Keratinocyte (primary cell): ENCODE measurements at regions not wholly inside any gene's neighbourhood (a gene's known extent, or its start where the extent isn't known, plus 50 kb on each side); places are given as distances from the start of the nearest gene placed in this dataset.

Experiments
- DNase-seq: peaks from one replicate; pipeline ENCODE4 v3.0.0-alpha.2; 2011; ENCODE audit warnings: low read depth, missing footprints, low spot score
- FAIRE-seq: peaks from 2 replicates; lab custom pipeline; 2011; peaks lifted over from hg19 to GRCh38; lab: Jason Lieb, UNC
- H2AFZ ChIP-seq: 2 replicates; pipeline ENCODE4 v1.6.0; 2012; ENCODE audit warnings: low read length, control low read depth, inconsistent platforms; ENCODE audit not compliant: control insufficient read depth
- H3K27ac ChIP-seq: 2 replicates; pipeline ENCODE4 v1.5.1; 2011; ENCODE audit warnings: low read length; ENCODE audit not compliant: control insufficient read depth, insufficient read depth
- H3K27me3 ChIP-seq: 3 replicates; pipeline ENCODE4 v1.6.0; 2011; ENCODE audit warnings: low read length; ENCODE audit not compliant: control insufficient read depth, insufficient read depth; ENCODE audit errors: extremely low read depth
- H3K36me3 ChIP-seq, 2 experiments: 2 replicates in 1 of 2; 3 replicates in 1 of 2; pipeline ENCODE4 v1.5.1; 2011; ENCODE audit warnings: low read length in 2 of 2, mild to moderate bottlenecking in 1 of 2; ENCODE audit not compliant: control insufficient read depth in 2 of 2, insufficient read depth in 2 of 2; ENCODE audit errors: extremely low read depth in 1 of 2
- H3K4me1 ChIP-seq: 3 replicates; pipeline ENCODE4 v1.5.1; 2011; ENCODE audit warnings: low read length; ENCODE audit not compliant: control insufficient read depth, insufficient read depth; ENCODE audit errors: extremely low read depth
- H3K4me2 ChIP-seq: 3 replicates; pipeline ENCODE4 v1.6.0; 2011; ENCODE audit warnings: low read depth, low read length; ENCODE audit not compliant: control insufficient read depth, insufficient read depth; ENCODE audit errors: extremely low read depth
- H3K4me3 ChIP-seq, 3 experiments: fragments of 200-600 bp in 1 of 3; sonication (generic) in 1 of 3; 2 replicates in 2 of 3; 3 replicates in 1 of 3; pipeline ENCODE4 v1.5.1; 2011 to 2016; ENCODE audit warnings: low read length in 3 of 3, mild to moderate bottlenecking in 3 of 3, control low read depth in 2 of 3, inconsistent platforms in 1 of 3, low read depth in 1 of 3, mixed read lengths in 1 of 3, mixed run types in 1 of 3, moderate library complexity in 1 of 3; ENCODE audit not compliant: control insufficient read depth in 2 of 3, insufficient read depth in 2 of 3; ENCODE audit errors: extremely low read depth in 1 of 3
- H3K79me2 ChIP-seq: 2 replicates; pipeline ENCODE4 v1.6.0; 2012; ENCODE audit warnings: low read length; ENCODE audit not compliant: control insufficient read depth, insufficient read depth
- H3K9ac ChIP-seq: 3 replicates; pipeline ENCODE4 v1.6.0; 2011; ENCODE audit warnings: low read length; ENCODE audit not compliant: control insufficient read depth, insufficient read depth; ENCODE audit errors: extremely low read depth
- H3K9me1 ChIP-seq: 3 replicates; pipeline ENCODE4 v1.6.0; 2011; ENCODE audit warnings: low read length; ENCODE audit not compliant: control insufficient read depth, insufficient read depth; ENCODE audit errors: extremely low read depth
- H3K9me3 ChIP-seq: 2 replicates; pipeline ENCODE4 v1.5.1; 2012; ENCODE audit warnings: low read depth, low read length; ENCODE audit not compliant: control insufficient read depth
- H4K20me1 ChIP-seq: 3 replicates; pipeline ENCODE4 v1.6.0; 2011; ENCODE audit warnings: low read length; ENCODE audit not compliant: control insufficient read depth, insufficient read depth; ENCODE audit errors: extremely low read depth
- CTCF ChIP-seq, 3 experiments: IDR thresholded peaks in 1 of 3; conservative IDR thresholded peaks in 1 of 3; optimal IDR thresholded peaks in 1 of 3; 2 replicates in 2 of 3; 3 replicates in 1 of 3; pipeline versions ENCODE3 to v1.5.1; 2011; ENCODE audit warnings: low read length in 3 of 3, mild to moderate bottlenecking in 3 of 3, moderate library complexity in 2 of 3, control low read depth in 1 of 3, inconsistent platforms in 1 of 3; ENCODE audit not compliant: insufficient read depth in 2 of 3; ENCODE audit errors: extremely low read depth in 1 of 3
- EZH2 ChIP-seq: IDR thresholded peaks from one replicate; pipeline ENCODE4 v1.6.1; 2012; ENCODE audit warnings: inconsistent platforms, mild to moderate bottlenecking, low read length, moderate library complexity
- dilution Hi-C: fragments of 300-500 bp; cut with MboI; formaldehyde crosslinking; loops from one replicate; pipeline ENCODE4 v1.7.0; 2020; ENCODE audit warnings: low sequenced_read_pairs; ENCODE audit not compliant: extremely low pct_ligation_motif_present

- H3K9me1 ChIP-seq, result no peaks in the 10 kb centered on the region
- H3K4me1 ChIP-seq, result peaks cover 33% of the 10 kb centered on the region
- no peak for DNase-seq
- H3K9ac ChIP-seq, result no peak overlapping the region
- H4K20me1 ChIP-seq, result no peaks in the 10 kb centered on the region
- FAIRE-seq, result no peak
- TF ChIP-seq EZH2, result no peak
- no peak for TF ChIP-seq CTCF (optimal IDR thresholded peaks at IDR 0.05 in 1 of 3, IDR thresholded peaks at IDR 0.05 in 1 of 3, conservative IDR thresholded peaks at IDR 0.05 in 1 of 3; ENCODE audit: extremely low read depth in 1 of 3, insufficient read depth in 2 of 3, low read length in 3 of 3)
- H3K36me3 ChIP-seq, result no peaks in the 10 kb centered on the region
- dilution Hi-C loops, result no loop called here
- H3K27ac ChIP-seq, result no peak overlapping the region
- no peak overlapping the region for H3K4me2 ChIP-seq
- H3K27me3 ChIP-seq, result peaks cover 27% of the 10 kb centered on the region
- H3K79me2 ChIP-seq, result no peaks in the 10 kb centered on the region
- no peak overlapping the region for H2AFZ ChIP-seq
- H3K9me3 ChIP-seq, result no peaks in the 10 kb centered on the region
- H3K4me3 ChIP-seq, result no peak overlapping the region
Measured at GRCh38 chr18:76685402-76685801, 137.0 kb upstream of the ZNF236 start.

GRCh38 chr18:76684265-76684664 lies 138.1 kb upstream of the ZNF236 start:
- no peaks in the 10 kb centered on the region for H3K9me1 ChIP-seq
- H3K4me1 ChIP-seq, result peaks cover 26% of the 10 kb centered on the region
- no peak overlapping the region for H3K4me3 ChIP-seq
- no peak for TF ChIP-seq EZH2
- no peak for TF ChIP-seq CTCF (optimal IDR thresholded peaks at IDR 0.05 in 1 of 3, IDR thresholded peaks at IDR 0.05 in 1 of 3, conservative IDR thresholded peaks at IDR 0.05 in 1 of 3; ENCODE audit: extremely low read depth in 1 of 3, insufficient read depth in 2 of 3, low read length in 3 of 3)
- no peak overlapping the region for H3K4me2 ChIP-seq
- H2AFZ ChIP-seq, result no peak overlapping the region
- no peaks in the 10 kb centered on the region for H3K79me2 ChIP-seq
- no peaks in the 10 kb centered on the region for H3K9me3 ChIP-seq
- no peak overlapping the region for H3K27ac ChIP-seq
- H3K9ac ChIP-seq, result no peak overlapping the region
- DNase-seq (no peak), FAIRE-seq (no peak)
- H4K20me1 ChIP-seq, result no peaks in the 10 kb centered on the region
- no peaks in the 10 kb centered on the region for H3K36me3 ChIP-seq
- dilution Hi-C loops, result no loop called here
- H3K27me3 ChIP-seq, result peaks cover 25% of the 10 kb centered on the region
